HepG2 (cell line): ENCODE measurements at regions not wholly inside any gene's neighbourhood (a gene's known extent, or its start where the extent isn't known, plus 50 kb on each side); places are given as distances from the start of the nearest gene placed in this dataset.

Experiments used
- ATAC-seq: fragments of 200-7000 bp; cut with Tn5 transposase; 3 replicates; pipeline ENCODE4 v1.9.1; 2020; ENCODE audit warnings: mild to moderate bottlenecking, moderate library complexity
- BruUV-seq: library from RNA; stranded (reverse); fragments of 400-500 nt; replicated peaks from 2 replicates; lab custom pipeline; 2021; lab: Mats Ljungman, UMichigan
- CTCF ChIA-PET: fragments of 300-600 bp; formaldehyde crosslinking; extraction: SDS; loops from one replicate; lab custom pipeline; 2021; ENCODE audit warnings: low total read pairs, inconsistent platforms, low intra/inter-chr PET ratio; lab: Yijun Ruan, JAX
- POLR2A ChIA-PET: fragments of 350-600 bp; sonication (Branson Sonifier 250); formaldehyde crosslinking; loops from one replicate; lab custom pipeline; 2020; ENCODE audit warnings: antibody characterized with exemption, inconsistent platforms; lab: Yijun Ruan, JAX
- DNase-seq: peaks from one replicate; pipeline ENCODE4 v3.0.0-alpha.2; 2015; ENCODE audit warnings: low spot score
- FAIRE-seq: peaks from 3 replicates; lab custom pipeline; 2011; peaks lifted over from hg19 to GRCh38; lab: Jason Lieb, UNC
- H2AFZ ChIP-seq: one replicate; pipeline ENCODE4 v1.6.1; 2011; ENCODE audit warnings: low read length, inconsistent platforms
- H3K27ac ChIP-seq: fragments of 300-600 bp; 3 replicates; pipeline ENCODE4 v1.8.0; 2011; ENCODE audit warnings: mixed run types, mild to moderate bottlenecking, mixed read lengths, low read length, inconsistent platforms; ENCODE audit not compliant: insufficient read depth; ENCODE audit errors: extremely low read length
- H3K27me3 ChIP-seq, 2 experiments: fragments of 200-600 bp in 1 of 2; 2 replicates in 1 of 2; 3 replicates in 1 of 2; pipeline versions ENCODE4 v1.6.0 to v1.8.0; 2011; ENCODE audit warnings: low read length in 2 of 2, mild to moderate bottlenecking in 2 of 2, moderate library complexity in 2 of 2, inconsistent platforms in 1 of 2; ENCODE audit not compliant: insufficient read depth in 2 of 2, control insufficient read depth in 1 of 2
- H3K36me3 ChIP-seq, 2 experiments: fragments of 200-600 bp in 1 of 2; replicated peaks in 1 of 2; 2 replicates in 1 of 2; 3 replicates in 1 of 2; pipeline versions ENCODE4 v1.5.1 to v1.8.0; 2011; ENCODE audit warnings: low read length in 2 of 2, inconsistent platforms in 1 of 2; ENCODE audit not compliant: insufficient read depth in 2 of 2, control insufficient read depth in 1 of 2
- H3K4me1 ChIP-seq: 2 replicates; pipeline ENCODE4 v1.5.1; 2012; ENCODE audit warnings: low read length, inconsistent platforms; ENCODE audit not compliant: insufficient read depth
- H3K4me2 ChIP-seq: 2 replicates; pipeline ENCODE4 v1.6.0; 2011; ENCODE audit warnings: low read depth, low read length, inconsistent platforms
- H3K4me3 ChIP-seq, 3 experiments: fragments of 200-600 bp in 1 of 3; sonication (generic), shearing (Covaris generic) in 1 of 3; replicated peaks in 1 of 3; 2 replicates each; pipeline ENCODE4 v1.5.1; 2011 to 2016; ENCODE audit warnings: low read length in 3 of 3, inconsistent platforms in 2 of 3, low read depth in 2 of 3, mild to moderate bottlenecking in 2 of 3, control low read depth in 1 of 3, mixed read lengths in 1 of 3; ENCODE audit not compliant: insufficient read depth in 1 of 3
- H3K79me2 ChIP-seq: one replicate; pipeline ENCODE4 v1.6.1; 2011; ENCODE audit warnings: low read length, inconsistent platforms; ENCODE audit not compliant: insufficient read depth
- H3K9ac ChIP-seq: 2 replicates; pipeline ENCODE4 v1.6.0; 2011; ENCODE audit warnings: mild to moderate bottlenecking, low read depth, low read length, inconsistent platforms; ENCODE audit not compliant: insufficient read depth
- H3K9me3 ChIP-seq: 2 replicates; pipeline ENCODE4 v1.5.1; 2012; ENCODE audit warnings: mild to moderate bottlenecking, low read length
- H4K20me1 ChIP-seq: 2 replicates; pipeline ENCODE4 v1.6.0; 2011; ENCODE audit warnings: inconsistent platforms, mild to moderate bottlenecking, low read length, moderate library complexity; ENCODE audit not compliant: insufficient read depth
- ATF6 ChIP-seq: sonication (generic); formaldehyde crosslinking; conservative IDR thresholded peaks from 2 replicates; pipeline ENCODE4 v1.4.0; 2020; ENCODE audit warnings: missing genetic modification reagents
- EHMT2 ChIP-seq: fragments of 200-600 bp; sonication (generic); IDR thresholded peaks from 2 replicates; pipeline ENCODE4 v1.7.0; 2017; ENCODE audit warnings: antibody characterized with exemption, low read depth, low read length, borderline replicate concordance
- MTA1 ChIP-seq: sonication (generic); formaldehyde crosslinking; IDR thresholded peaks from 2 replicates; pipeline ENCODE4 v1.4.0; 2020; ENCODE audit warnings: missing genetic modification reagents, mild to moderate bottlenecking, borderline replicate concordance
- NCOA5 ChIP-seq: sonication (generic); formaldehyde crosslinking; IDR thresholded peaks from 2 replicates; pipeline ENCODE4 v1.4.0; 2020; ENCODE audit warnings: missing genetic modification reagents
- SP5 ChIP-seq: IDR thresholded peaks from 2 replicates; pipeline ENCODE4 v1.6.1; 2016; ENCODE audit warnings: low read depth, borderline replicate concordance
- STAG1 ChIP-seq: sonication (generic); formaldehyde crosslinking; IDR thresholded peaks from 2 replicates; pipeline ENCODE4 v1.4.0; 2020; ENCODE audit warnings: missing genetic modification reagents
- ZBTB25 ChIP-seq: IDR thresholded peaks from 2 replicates; pipeline ENCODE4 v1.6.1; 2018; ENCODE audit warnings: missing genetic modification reagents
- ZNF251 ChIP-seq: sonication (generic); formaldehyde crosslinking; IDR thresholded peaks from 2 replicates; pipeline ENCODE4 v1.9.0; 2021; ENCODE audit warnings: mild to moderate bottlenecking, missing genetic modification reagents
- WGBS: methylation state at CpG from one replicate; pipeline ENCODE4 v1.1.6; 2017; ENCODE audit warnings: low lambda C conversion rate; 5-methylcytosine and 5-hydroxymethylcytosine counted together
- in situ Hi-C: cut with HindIII; loops from 2 replicates; pipeline ENCODE4 v1.10.0; 2017; ENCODE audit warnings: low pct_unique_long_range_greater_than_20kb; ENCODE audit not compliant: extremely low pct_ligation_motif_present
- intact Hi-C: fragments of 100-400 bp; cut with micrococcal nuclease; formaldehyde crosslinking; loops from one replicate; pipeline ENCODE4 v1.10.0; 2022; ENCODE audit not compliant: unreplicated experiment
- TF ChIP-seq, protein P1 (sequence below): IDR thresholded peaks from 2 replicates; pipeline ENCODE4 v1.6.1; 2018; ENCODE audit warnings: missing genetic modification reagents, mild to moderate bottlenecking, missing compliant biosample characterization
- TF ChIP-seq, protein P2 (sequence below): sonication (generic); formaldehyde crosslinking; conservative IDR thresholded peaks from 2 replicates; pipeline ENCODE4 v1.8.0; 2022; ENCODE audit warnings: missing genetic modification reagents

GRCh38 chrX:122196343-122196742 is 987.7 kb upstream of the GRIA3 start:
- no peaks in the 10 kb centered on the region for H3K79me2 ChIP-seq
- no peak overlapping the region for H2AFZ ChIP-seq
- H3K9me3 ChIP-seq: no peaks in the 10 kb centered on the region; the same call in 1 of the 2 replicates
- no peak overlapping the region for H3K4me3 ChIP-seq
- no peaks in the 10 kb centered on the region for H3K27me3 ChIP-seq
- H3K9ac ChIP-seq: no peak overlapping the region
- no peaks in the 10 kb centered on the region for H4K20me1 ChIP-seq
- POLR2A ChIA-PET: no interaction called here
- DNase-seq (no peak), FAIRE-seq (no peak), ATAC-seq (no peak)
- in situ Hi-C loops: no loop called here
- no TSS peak for BruUV-seq
- CTCF ChIA-PET: no interaction called here
- no peak overlapping the region for H3K4me2 ChIP-seq
- H3K4me1 ChIP-seq: no peaks in the 10 kb centered on the region
- H3K36me3 ChIP-seq: no peaks in the 10 kb centered on the region
- 9% methylated on average over 3 of the region's 5 CpGs for WGBS
- no peak for TF ChIP-seq NCOA5 (CRISPR knock-in tag)
- TF ChIP-seq STAG1: no peak
- TF ChIP-seq, protein P1, sequence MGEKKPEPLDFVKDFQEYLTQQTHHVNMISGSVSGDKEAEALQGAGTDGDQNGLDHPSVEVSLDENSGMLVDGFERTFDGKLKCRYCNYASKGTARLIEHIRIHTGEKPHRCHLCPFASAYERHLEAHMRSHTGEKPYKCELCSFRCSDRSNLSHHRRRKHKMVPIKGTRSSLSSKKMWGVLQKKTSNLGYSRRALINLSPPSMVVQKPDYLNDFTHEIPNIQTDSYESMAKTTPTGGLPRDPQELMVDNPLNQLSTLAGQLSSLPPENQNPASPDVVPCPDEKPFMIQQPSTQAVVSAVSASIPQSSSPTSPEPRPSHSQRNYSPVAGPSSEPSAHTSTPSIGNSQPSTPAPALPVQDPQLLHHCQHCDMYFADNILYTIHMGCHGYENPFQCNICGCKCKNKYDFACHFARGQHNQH: no peak
- TF ChIP-seq ZBTB25 (CRISPR knock-in tag): no peak
- TF ChIP-seq MTA1 (CRISPR knock-in tag): no peak
- no peak for TF ChIP-seq SP5 (CRISPR knock-in tag)
- TF ChIP-seq, protein P2, sequence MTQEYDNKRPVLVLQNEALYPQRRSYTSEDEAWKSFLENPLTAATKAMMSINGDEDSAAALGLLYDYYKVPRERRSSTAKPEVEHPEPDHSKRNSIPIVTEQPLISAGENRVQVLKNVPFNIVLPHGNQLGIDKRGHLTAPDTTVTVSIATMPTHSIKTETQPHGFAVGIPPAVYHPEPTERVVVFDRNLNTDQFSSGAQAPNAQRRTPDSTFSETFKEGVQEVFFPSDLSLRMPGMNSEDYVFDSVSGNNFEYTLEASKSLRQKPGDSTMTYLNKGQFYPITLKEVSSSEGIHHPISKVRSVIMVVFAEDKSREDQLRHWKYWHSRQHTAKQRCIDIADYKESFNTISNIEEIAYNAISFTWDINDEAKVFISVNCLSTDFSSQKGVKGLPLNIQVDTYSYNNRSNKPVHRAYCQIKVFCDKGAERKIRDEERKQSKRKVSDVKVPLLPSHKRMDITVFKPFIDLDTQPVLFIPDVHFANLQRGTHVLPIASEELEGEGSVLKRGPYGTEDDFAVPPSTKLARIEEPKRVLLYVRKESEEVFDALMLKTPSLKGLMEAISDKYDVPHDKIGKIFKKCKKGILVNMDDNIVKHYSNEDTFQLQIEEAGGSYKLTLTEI (CRISPR knock-in tag): no peak
- no peak for TF ChIP-seq ZNF251 (CRISPR knock-in tag)
- no peak for TF ChIP-seq EHMT2
- TF ChIP-seq ATF6 (CRISPR knock-in tag): no peak
- intact Hi-C loops: no loop called here
- no peak overlapping the region for H3K27ac ChIP-seq
